HG03139 (cell line): ENCODE measurements at regions not wholly inside any gene's neighbourhood (a gene's known extent, or its start where the extent isn't known, plus 50 kb on each side); places are given as distances from the start of the nearest gene placed in this dataset.

Source experiments
- ATAC-seq: cut with Tn5 transposase; IDR thresholded peaks from one replicate; pipeline ENCODE4 v1.9.1; 2021; ENCODE audit not compliant: unreplicated experiment

- no peak for ATAC-seq
Measured at GRCh38 chr11:131190446-131190845, 180.0 kb upstream of the NTM start.

GRCh38 chr11:131191606-131192005 lies 178.8 kb upstream of the NTM start:
- no peak for ATAC-seq

GRCh38 chr11:131192628-131193027 lies 177.8 kb upstream of the NTM start:
- no peak for ATAC-seq

GRCh38 chr11:131193031-131193501 lies 177.3 kb upstream of the NTM start:
- ATAC-seq: no peak

- no peak for ATAC-seq
Measured at GRCh38 chr11:131194726-131195125, 175.7 kb upstream of the NTM start.

GRCh38 chr11:131195661-131196517 lies 174.5 kb upstream of the NTM start:
- ATAC-seq: no peak

GRCh38 chr11:131198161-131199014 lies 172.0 kb upstream of the NTM start:
- no peak for ATAC-seq

- ATAC-seq: no peak
Measured at GRCh38 chr11:131199015-131199280, 171.5 kb upstream of the NTM start.

GRCh38 chr11:131201674-131202073 lies 168.7 kb upstream of the NTM start:
- no peak for ATAC-seq

GRCh38 chr11:131203040-131203439 lies 167.4 kb upstream of the NTM start:
- ATAC-seq: no peak

GRCh38 chr11:131204282-131204681 lies 166.1 kb upstream of the NTM start:
- no peak for ATAC-seq

- ATAC-seq: no peak
Measured at GRCh38 chr11:131204765-131205380, 165.5 kb upstream of the NTM start.

- ATAC-seq: no peak
Measured at GRCh38 chr11:131206671-131207070, 163.7 kb upstream of the NTM start.

- ATAC-seq: no peak
Measured at GRCh38 chr11:131207901-131208300, 162.5 kb upstream of the NTM start.

GRCh38 chr11:131217313-131218310 lies 152.8 kb upstream of the NTM start:
- no peak for ATAC-seq

- no peak for ATAC-seq
Measured at GRCh38 chr11:131218542-131218941, 151.9 kb upstream of the NTM start.

- ATAC-seq: no peak
Measured at GRCh38 chr11:131219646-131220045, 150.8 kb upstream of the NTM start.

- ATAC-seq: no peak
Measured at GRCh38 chr11:131223198-131223991, 147.0 kb upstream of the NTM start.

- no peak for ATAC-seq
Measured at GRCh38 chr11:131228378-131228777, 142.0 kb upstream of the NTM start.

GRCh38 chr11:131229221-131229620 lies 141.2 kb upstream of the NTM start:
- ATAC-seq: no peak
